K562 (cell line): ENCODE measurements at regions not wholly inside any gene's neighbourhood (a gene's known extent, or its start where the extent isn't known, plus 50 kb on each side); places are given as distances from the start of the nearest gene placed in this dataset.

ENCODE experiments used
- ATAC-seq: fragments of 200-7000 bp; cut with Tn5 transposase; 3 replicates; pipeline ENCODE4 v1.9.1; 2020; ENCODE audit warnings: moderate library complexity
- BruUV-seq: library from RNA; stranded (reverse); fragments of 400-500 nt; replicated peaks from 2 replicates; lab custom pipeline; 2021; lab: Mats Ljungman, UMichigan
- CTCF ChIA-PET: fragments of 300-600 bp; formaldehyde crosslinking; extraction: SDS; loops from one replicate; lab custom pipeline; 2021; ENCODE audit warnings: low intra/inter-chr PET ratio; lab: Yijun Ruan, JAX
- POLR2A ChIA-PET: fragments of 300-600, 350-650 bp; sonication (Branson Sonifier 250); formaldehyde crosslinking; extraction: SDS; loops from one replicate; lab custom pipeline; 2021; ENCODE audit warnings: antibody characterized with exemption, inconsistent platforms; lab: Yijun Ruan, JAX
- DNase-seq, 4 experiments: peaks; one replicate each; pipeline versions ENCODE4 v3.0.0 to v3.0.0-alpha.2; 2011 to 2018; ENCODE audit warnings: low spot score in 3 of 4, mixed read lengths in 3 of 4; ENCODE audit errors: extremely low read depth in 1 of 4
- FAIRE-seq: peaks from 2 replicates; lab custom pipeline; 2011; peaks lifted over from hg19 to GRCh38; lab: Jason Lieb, UNC
- H2AFZ ChIP-seq: 2 replicates; pipeline ENCODE4 v1.6.0; 2011; ENCODE audit warnings: low read depth, low read length, control low read depth, inconsistent platforms
- H3K27ac ChIP-seq: fragments of 200-600 bp; 3 replicates; pipeline ENCODE4 v1.8.0; 2011; ENCODE audit warnings: low read depth, mild to moderate bottlenecking, control low read depth, inconsistent platforms, low read length, moderate library complexity, mixed read lengths; ENCODE audit errors: extremely low read depth
- H3K27me3 ChIP-seq, 2 experiments: fragments of 300-600 bp in 1 of 2; 2 replicates in 1 of 2; 3 replicates in 1 of 2; pipeline versions ENCODE4 v1.6.0 to v1.8.0; 2011; ENCODE audit warnings: inconsistent platforms in 2 of 2, low read length in 2 of 2, mild to moderate bottlenecking in 1 of 2, mixed read lengths in 1 of 2, moderate library complexity in 1 of 2; ENCODE audit not compliant: control insufficient read depth in 2 of 2, insufficient read depth in 2 of 2
- H3K36me3 ChIP-seq: fragments of 300-600 bp; 3 replicates; pipeline ENCODE4 v1.8.0; 2011; ENCODE audit warnings: mild to moderate bottlenecking, low read length, inconsistent platforms; ENCODE audit not compliant: control insufficient read depth, insufficient read depth
- H3K4me1 ChIP-seq, 2 experiments: fragments of 200-600 bp in 1 of 2; replicated peaks in 1 of 2; 2 replicates in 1 of 2; 3 replicates in 1 of 2; pipeline versions ENCODE4 v1.5.1 to v1.8.0; 2011; ENCODE audit warnings: inconsistent platforms in 2 of 2, low read length in 2 of 2, mild to moderate bottlenecking in 1 of 2, mixed read lengths in 1 of 2, moderate library complexity in 1 of 2; ENCODE audit not compliant: control insufficient read depth in 2 of 2, insufficient read depth in 2 of 2
- H3K4me2 ChIP-seq: 2 replicates; pipeline ENCODE4 v1.6.1; 2011; ENCODE audit warnings: low read length, control low read depth, inconsistent platforms, mixed read lengths; ENCODE audit not compliant: insufficient read depth
- H3K4me3 ChIP-seq: fragments of 200-600 bp; sonication (generic), shearing (Covaris generic); 2 replicates; pipeline ENCODE4 v1.5.1; 2016; ENCODE audit warnings: control low read depth, inconsistent platforms
- H3K79me2 ChIP-seq: fragments of 200-600 bp; 3 replicates; pipeline ENCODE4 v1.8.0; 2011; ENCODE audit warnings: low read length, inconsistent platforms; ENCODE audit not compliant: control insufficient read depth, insufficient read depth
- H3K9ac ChIP-seq, 2 experiments: 2 replicates each; pipeline versions ENCODE4 v1.6.0 to v1.6.1; 2011; ENCODE audit warnings: low read depth in 2 of 2, low read length in 2 of 2, control low read depth in 1 of 2, inconsistent platforms in 1 of 2, mild to moderate bottlenecking in 1 of 2, mixed read lengths in 1 of 2; ENCODE audit not compliant: insufficient read depth in 1 of 2
- H3K9me1 ChIP-seq: one replicate; pipeline ENCODE4 v1.6.0; 2011; ENCODE audit warnings: inconsistent platforms, mild to moderate bottlenecking, low read length, moderate library complexity; ENCODE audit not compliant: control insufficient read depth, insufficient read depth
- H3K9me3 ChIP-seq: replicated peaks from 2 replicates; pipeline ENCODE4 v1.5.1; 2011; ENCODE audit warnings: low read depth, low read length, inconsistent platforms; ENCODE audit not compliant: control insufficient read depth, insufficient read depth
- H4K20me1 ChIP-seq: replicated peaks from 2 replicates; pipeline ENCODE4 v1.6.1; 2011; ENCODE audit warnings: low read length, inconsistent platforms, mixed read lengths; ENCODE audit not compliant: control insufficient read depth, insufficient read depth
- CBX8 ChIP-seq: fragments of 200-600 bp; sonication (generic); IDR thresholded peaks from 2 replicates; pipeline ENCODE4 v1.6.1; 2012; ENCODE audit warnings: borderline replicate concordance, mixed run types, low read depth, mild to moderate bottlenecking, moderate library complexity, mixed read lengths, low read length, control low read depth, inconsistent platforms; ENCODE audit not compliant: poor library complexity, severe bottlenecking; ENCODE audit errors: extremely low read depth
- CSDE1 ChIP-seq, 2 experiments: fragments of 450-650 bp; IDR thresholded peaks; 2 replicates each; pipeline ENCODE4 v1.6.1; 2016; ENCODE audit warnings: mild to moderate bottlenecking in 1 of 2
- DACH1 ChIP-seq: fragments of 450-650 bp; IDR thresholded peaks from 2 replicates; pipeline ENCODE4 v1.6.1; 2018; ENCODE audit not compliant: partially characterized antibody
- E2F1 ChIP-seq: sonication (generic); formaldehyde crosslinking; IDR thresholded peaks from 2 replicates; pipeline ENCODE4 v1.8.1; 2023; ENCODE audit warnings: mild to moderate bottlenecking, missing genetic modification reagents, moderate library complexity
- HOMEZ ChIP-seq: fragments of 250-450 bp; sonication (Bioruptor Pico); IDR thresholded peaks from 2 replicates; pipeline ENCODE4 v1.4.0; 2020; ENCODE audit warnings: mild to moderate bottlenecking, moderate library complexity
- IFI16 ChIP-seq: fragments of 250-450 bp; sonication (Bioruptor Pico); IDR thresholded peaks from 2 replicates; pipeline ENCODE4 v2.1.2; 2022; ENCODE audit warnings: mild to moderate bottlenecking, inconsistent platforms
- L3MBTL2 ChIP-seq: fragments of 450-650 bp; IDR thresholded peaks from 2 replicates; pipeline ENCODE4 v1.6.1; 2016; ENCODE audit warnings: mild to moderate bottlenecking, moderate library complexity
- MAZ ChIP-seq, 2 experiments: fragments of 450-650 bp in 1 of 2; sonication (generic) in 1 of 2; formaldehyde crosslinking; IDR thresholded peaks in 1 of 2; conservative IDR thresholded peaks in 1 of 2; 2 replicates each; pipeline versions ENCODE4 v1.4.0 to v1.5.0; 2020; ENCODE audit warnings: mild to moderate bottlenecking in 1 of 2, missing genetic modification reagents in 1 of 2
- POLR2AphosphoS5 ChIP-seq: IDR thresholded peaks from 2 replicates; pipeline ENCODE4 v1.6.1; 2011; ENCODE audit warnings: mild to moderate bottlenecking, low read depth, low read length, moderate library complexity; ENCODE audit not compliant: control insufficient read depth, insufficient read depth
- RBM15 ChIP-seq: fragments of 200-400 bp; formaldehyde crosslinking; IDR thresholded peaks from 2 replicates; pipeline ENCODE4 v1.6.1; 2018; ENCODE audit warnings: mild to moderate bottlenecking, low read length, moderate library complexity; ENCODE audit not compliant: insufficient read depth
- SIN3B ChIP-seq: fragments of 450-650 bp; IDR thresholded peaks from 2 replicates; pipeline ENCODE4 v1.6.1; 2017; ENCODE audit warnings: low read depth, mild to moderate bottlenecking, moderate library complexity
- TFE3 ChIP-seq: fragments of 450-650 bp; formaldehyde crosslinking; IDR thresholded peaks from 2 replicates; pipeline ENCODE4 v1.4.0; 2020; ENCODE audit warnings: mild to moderate bottlenecking, mixed read lengths
- TOE1 ChIP-seq, 2 experiments: fragments of 450-650 bp in 1 of 2; sonication (generic) in 1 of 2; formaldehyde crosslinking in 1 of 2; IDR thresholded peaks; 2 replicates each; pipeline versions ENCODE4 v1.7.1 to v1.8.0; 2016 to 2022; ENCODE audit warnings: borderline replicate concordance in 2 of 2, mild to moderate bottlenecking in 2 of 2, antibody characterized with exemption in 1 of 2, inconsistent platforms in 1 of 2, low read depth in 1 of 2, missing genetic modification reagents in 1 of 2, moderate library complexity in 1 of 2
- ZNF778 ChIP-seq: fragments of 450-650 bp; formaldehyde crosslinking; IDR thresholded peaks from 2 replicates; pipeline ENCODE4 v1.4.0; 2020; ENCODE audit warnings: mild to moderate bottlenecking, moderate library complexity
- WGBS: fragments of 100-300 bp; shearing (Covaris generic); methylation state at CpG from one replicate; pipeline ENCODE4 v1.1.6; 2016; ENCODE audit warnings: low coverage, mixed read lengths; ENCODE audit not compliant: insufficient coverage; ENCODE audit errors: missing lambda C conversion rate; 5-methylcytosine and 5-hydroxymethylcytosine counted together
- in situ Hi-C: fragments of 300-500 bp; cut with MboI; formaldehyde crosslinking; loops from 4 replicates; pipeline ENCODE4 v1.15.0; 2018; ENCODE audit warnings: inconsistent platforms, mixed read lengths
- intact Hi-C: fragments of 100-400 bp; cut with micrococcal nuclease; formaldehyde crosslinking; loops from 2 replicates; pipeline ENCODE4 v1.14.2; 2022

- peaks cover 7 to 48% of the 10 kb centered on the region in 2 experiments; a peak in 4 of 5 replicates for H3K27me3 ChIP-seq
- no peaks in the 10 kb centered on the region for H3K79me2 ChIP-seq
- ChIA-PET POLR2A (interaction anchor here (0.5 kb wide), 1 partner anchor 12 kb away, joined by 5 read pairs; no protein-coding TSS in a partner anchor), CTCF (no interaction called here)
- H2AFZ ChIP-seq: no peak overlapping the region
- in situ Hi-C loops (no loop called here), intact Hi-C loops (no loop called here)
- DNase-seq: no peak
- no peak for ATAC-seq
- no peaks in the 10 kb centered on the region for H3K9me1 ChIP-seq
- no peak overlapping the region for H3K27ac ChIP-seq
- WGBS: 1% methylated on average over 14 of the region's 14 CpGs
- H3K4me3 ChIP-seq: no peak overlapping the region
- H3K9ac ChIP-seq: no peak overlapping the region
- BruUV-seq: no TSS peak
- H3K4me1 ChIP-seq: no peaks in the 10 kb centered on the region
- H3K4me2 ChIP-seq: no peak overlapping the region
- no peaks in the 10 kb centered on the region; the same call in 1 of the 2 replicates for H4K20me1 ChIP-seq
- no peaks in the 10 kb centered on the region for H3K36me3 ChIP-seq
- no peak for FAIRE-seq
- no peaks in the 10 kb centered on the region for H3K9me3 ChIP-seq
- no peak for TF ChIP-seq SIN3B
- no peak for TF ChIP-seq ZNF778 (CRISPR knock-in tag)
- no peak for TF ChIP-seq CSDE1 (IDR thresholded peaks at IDR 0.05)
- no peak for TF ChIP-seq TFE3 (CRISPR knock-in tag)
- no peak for TF ChIP-seq POLR2AphosphoS5
- no peak for TF ChIP-seq CBX8
- TF ChIP-seq L3MBTL2: no peak
- TF ChIP-seq MAZ (CRISPR knock-in tag; conservative IDR thresholded peaks at IDR 0.05 in 1 of 2, IDR thresholded peaks at IDR 0.05 in 1 of 2): no peak
- TF ChIP-seq RBM15: no peak
- no peak for TF ChIP-seq E2F1 (CRISPR knock-in tag)
- no peak for TF ChIP-seq IFI16 (CRISPR knock-in tag)
- no peak for TF ChIP-seq HOMEZ (CRISPR knock-in tag)
- TF ChIP-seq DACH1: no peak
- TF ChIP-seq TOE1 (IDR thresholded peaks at IDR 0.05; ENCODE audit: borderline replicate concordance): no peak
- TF ChIP-seq TOE1 (CRISPR knock-in tag; IDR thresholded peaks at IDR 0.05; ENCODE audit: borderline replicate concordance, low read depth): no peak
Observed at GRCh38 chr1:4086085-4086850, 186.2 kb upstream of the C1orf174 start.
